ENCODE measurements at regions not wholly inside any gene's neighbourhood (a gene's known extent, or its start where the extent isn't known, plus 50 kb on each side); places are given as distances from the start of the nearest gene placed in this dataset.

DNA sequence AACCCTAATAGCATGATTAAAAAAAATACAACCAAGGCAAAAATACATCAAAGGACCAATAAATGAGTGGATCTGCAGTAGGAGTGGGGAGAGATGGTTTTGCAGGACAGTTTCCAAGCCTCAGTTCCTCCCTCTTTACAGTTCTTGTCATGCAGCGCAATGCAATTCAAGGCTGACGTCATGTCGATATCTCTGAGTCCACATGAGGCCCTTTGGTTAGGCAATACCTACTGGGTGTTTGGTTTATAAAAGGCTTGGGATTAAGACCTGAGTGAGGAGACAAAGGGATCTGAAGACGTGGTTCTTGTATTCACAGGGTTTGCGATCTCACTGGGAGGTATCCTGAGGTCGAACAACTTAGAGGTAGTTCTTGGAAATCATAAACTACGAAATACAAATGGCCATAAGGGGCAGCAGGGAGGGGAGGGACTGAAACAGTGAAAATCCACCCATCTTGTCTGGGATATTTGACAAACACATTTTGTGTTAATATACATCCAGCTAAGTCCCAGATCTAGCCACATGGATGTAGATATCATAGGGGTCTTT lies 441.0 kb downstream of the FUT8 start:
- TF ChIP-seq, protein P1, sequence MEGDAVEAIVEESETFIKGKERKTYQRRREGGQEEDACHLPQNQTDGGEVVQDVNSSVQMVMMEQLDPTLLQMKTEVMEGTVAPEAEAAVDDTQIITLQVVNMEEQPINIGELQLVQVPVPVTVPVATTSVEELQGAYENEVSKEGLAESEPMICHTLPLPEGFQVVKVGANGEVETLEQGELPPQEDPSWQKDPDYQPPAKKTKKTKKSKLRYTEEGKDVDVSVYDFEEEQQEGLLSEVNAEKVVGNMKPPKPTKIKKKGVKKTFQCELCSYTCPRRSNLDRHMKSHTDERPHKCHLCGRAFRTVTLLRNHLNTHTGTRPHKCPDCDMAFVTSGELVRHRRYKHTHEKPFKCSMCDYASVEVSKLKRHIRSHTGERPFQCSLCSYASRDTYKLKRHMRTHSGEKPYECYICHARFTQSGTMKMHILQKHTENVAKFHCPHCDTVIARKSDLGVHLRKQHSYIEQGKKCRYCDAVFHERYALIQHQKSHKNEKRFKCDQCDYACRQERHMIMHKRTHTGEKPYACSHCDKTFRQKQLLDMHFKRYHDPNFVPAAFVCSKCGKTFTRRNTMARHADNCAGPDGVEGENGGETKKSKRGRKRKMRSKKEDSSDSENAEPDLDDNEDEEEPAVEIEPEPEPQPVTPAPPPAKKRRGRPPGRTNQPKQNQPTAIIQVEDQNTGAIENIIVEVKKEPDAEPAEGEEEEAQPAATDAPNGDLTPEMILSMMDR (IDR thresholded peaks at IDR 0.05): no peak
- TF ChIP-seq POLR2A (IDR thresholded peaks at IDR 0.05) (no peak), EP300 (IDR thresholded peaks at IDR 0.05) (no peak), POLR2AphosphoS5 (IDR thresholded peaks at IDR 0.05) (no peak)
